Naive thymus-derived CD4-positive, alpha-beta T cell (primary cell): ENCODE measurements at regions not wholly inside any gene's neighbourhood (a gene's known extent, or its start where the extent isn't known, plus 50 kb on each side); places are given as distances from the start of the nearest gene placed in this dataset.
"Not testable (repeated sequence)": the region's sequence is repeated elsewhere in the genome, so short reads cannot be mapped to it uniquely, and the experiment has no call there.

Experiments used
- ATAC-seq: fragments of 150-1000 bp; cut with Tn5 transposase; 2 replicates; pipeline ENCODE4 v1.10.0; 2021; ENCODE audit warnings: mild to moderate bottlenecking, moderate library complexity
- CTCF ChIA-PET: fragments of 350-600 bp; sonication (Branson Sonifier 250); formaldehyde crosslinking; loops from one replicate; lab custom pipeline; 2021; ENCODE audit warnings: antibody characterized with exemption; lab: Charles Lee
- POLR2A ChIA-PET: fragments of 350-600 bp; sonication (Branson Sonifier 250); formaldehyde crosslinking; loops from one replicate; lab custom pipeline; 2021; ENCODE audit warnings: antibody characterized with exemption, inconsistent platforms; lab: Charles Lee
- DNase-seq, 9 donors: peaks; one replicate each; pipeline versions ENCODE4 v3.0.0 to v3.0.0-alpha.2; 2020 to 2022; ENCODE audit warnings: mixed read lengths in 1 of 9
- H3K27ac ChIP-seq: one replicate; pipeline ENCODE4 v1.7.0; 2013; ENCODE audit warnings: mild to moderate bottlenecking, low read depth, low read length, moderate library complexity
- H3K27me3 ChIP-seq, 2 donors: one replicate each; pipeline ENCODE4 v1.7.0; 2013; ENCODE audit warnings: low read length in 2 of 2, mild to moderate bottlenecking in 2 of 2, moderate library complexity in 2 of 2; ENCODE audit not compliant: control insufficient read depth in 2 of 2, insufficient read depth in 2 of 2
- H3K36me3 ChIP-seq, 3 experiments: 1 replicate in 2 of 3; 2 replicates in 1 of 3; pipeline ENCODE4 v1.7.0; 2013; ENCODE audit warnings: low read length in 3 of 3, mild to moderate bottlenecking in 3 of 3, moderate library complexity in 1 of 3; ENCODE audit not compliant: insufficient read depth in 3 of 3, control insufficient read depth in 2 of 3
- H3K4me1 ChIP-seq, 2 donors: one replicate each; pipeline ENCODE4 v1.7.0; 2013; ENCODE audit warnings: low read length in 2 of 2, mild to moderate bottlenecking in 2 of 2, moderate library complexity in 1 of 2; ENCODE audit not compliant: control insufficient read depth in 2 of 2, insufficient read depth in 2 of 2
- H3K4me3 ChIP-seq: 2 replicates; pipeline ENCODE4 v1.7.0; 2013; ENCODE audit warnings: mild to moderate bottlenecking, low read length
- H3K9me3 ChIP-seq, 3 experiments: 1 replicate in 2 of 3; 2 replicates in 1 of 3; pipeline ENCODE4 v1.7.0; 2013; ENCODE audit warnings: low read length in 3 of 3; ENCODE audit not compliant: control insufficient read depth in 2 of 3
- H3K27ac Mint-ChIP-seq, 9 donors: one replicate each; pipeline ENCODE4 v1.8.0; 2020 to 2022; ENCODE audit warnings: mixed read lengths in 9 of 9, mild to moderate bottlenecking in 8 of 9, moderate library complexity in 5 of 9, inconsistent platforms in 2 of 9
- H3K27me3 Mint-ChIP-seq, 5 donors: one replicate each; pipeline ENCODE4 v1.8.0; 2021 to 2022; ENCODE audit warnings: mixed read lengths in 5 of 5, mild to moderate bottlenecking in 1 of 5
- H3K36me3 Mint-ChIP-seq, 5 donors: one replicate each; pipeline ENCODE4 v1.8.0; 2020 to 2022; ENCODE audit warnings: mixed read lengths in 5 of 5, mild to moderate bottlenecking in 3 of 5, inconsistent platforms in 1 of 5
- H3K4me1 Mint-ChIP-seq, 7 donors: one replicate each; pipeline ENCODE4 v1.8.0; 2020 to 2022; ENCODE audit warnings: mixed read lengths in 7 of 7, mild to moderate bottlenecking in 3 of 7, inconsistent platforms in 1 of 7
- H3K4me3 Mint-ChIP-seq, 10 donors: one replicate each; pipeline ENCODE4 v1.8.0; 2020 to 2022; ENCODE audit warnings: mild to moderate bottlenecking in 10 of 10, mixed read lengths in 10 of 10, moderate library complexity in 6 of 10, inconsistent platforms in 2 of 10
- H3K9me3 Mint-ChIP-seq, 11 donors: one replicate each; pipeline ENCODE4 v1.8.0; 2020 to 2022; ENCODE audit warnings: mixed read lengths in 11 of 11, mild to moderate bottlenecking in 4 of 11, inconsistent platforms in 1 of 11, moderate library complexity in 1 of 11
- intact Hi-C, 2 donors: fragments of 100-400 bp; cut with micrococcal nuclease; formaldehyde crosslinking; loops; one replicate each; pipeline ENCODE4 v1.15.1; 2023

- H3K27me3 ChIP-seq = no peaks in the 10 kb centered on the region
- no peaks in the 10 kb centered on the region for H3K4me1 Mint-ChIP-seq
- H3K27ac Mint-ChIP-seq = no peak overlapping the region
- H3K36me3 Mint-ChIP-seq = no peaks in the 10 kb centered on the region
- no peak overlapping the region for H3K4me3 Mint-ChIP-seq
- ChIA-PET POLR2A (no interaction called here), CTCF (no interaction called here)
- no peaks in the 10 kb centered on the region for H3K4me1 ChIP-seq
- no peak for DNase-seq
- no peaks in the 10 kb centered on the region for H3K9me3 ChIP-seq
- ATAC-seq = no peak
- H3K9me3 Mint-ChIP-seq = peaks cover 0 to 5% (median 0%) of the 10 kb centered on the region in 11 donors
- intact Hi-C loops = no loop called here
- no peaks in the 10 kb centered on the region for H3K36me3 ChIP-seq
- H3K4me3 ChIP-seq = no peak overlapping the region
- peaks cover 0 to 6% (median 3%) of the 10 kb centered on the region in 5 donors for H3K27me3 Mint-ChIP-seq
- H3K27ac ChIP-seq = no peak overlapping the region
These were observed 114.9 kb upstream of the ALG10B start for GRCh38 chr12:38201461-38202276.

GRCh38 chr12:38204831-38205230 is 111.7 kb upstream of the ALG10B start:
- no peak overlapping the region for H3K27ac ChIP-seq
- no peaks in the 10 kb centered on the region for H3K4me1 ChIP-seq
- ChIA-PET POLR2A (no interaction called here), CTCF (no interaction called here)
- no peaks in the 10 kb centered on the region for H3K27me3 ChIP-seq
- H3K36me3 ChIP-seq = no peaks in the 10 kb centered on the region
- intact Hi-C loops = no loop called here
- Mint-ChIP-seq H3K9me3 (peaks cover 0 to 8% (median 3%) of the 10 kb centered on the region in 11 donors), H3K4me1 (no peaks in the 10 kb centered on the region), H3K27ac (no peak overlapping the region), H3K27me3 (peaks cover 0 to 6% (median 3%) of the 10 kb centered on the region in 5 donors), H3K36me3 (no peaks in the 10 kb centered on the region), H3K4me3 (no peak overlapping the region)
- no peaks in the 10 kb centered on the region for H3K9me3 ChIP-seq
- ATAC-seq (no peak), DNase-seq (no peak)
- no peak overlapping the region for H3K4me3 ChIP-seq

- peaks cover 0 to 10% (median 3%) of the 10 kb centered on the region in 11 donors for H3K9me3 Mint-ChIP-seq
- H3K4me3 Mint-ChIP-seq = no peak overlapping the region
- Histone ChIP-seq H3K27ac (no peak overlapping the region), H3K27me3 (no peaks in the 10 kb centered on the region), H3K4me1 (no peaks in the 10 kb centered on the region), H3K36me3 (no peaks in the 10 kb centered on the region), H3K9me3 (no peaks in the 10 kb centered on the region), H3K4me3 (no peak overlapping the region)
- intact Hi-C loops = no loop called here
- CTCF ChIA-PET = no interaction called here
- H3K27me3 Mint-ChIP-seq = no peaks in the 10 kb centered on the region
- ATAC-seq = no peak
- H3K36me3 Mint-ChIP-seq = no peaks in the 10 kb centered on the region
- no peak for DNase-seq
- POLR2A ChIA-PET = no interaction called here
- no peaks in the 10 kb centered on the region for H3K4me1 Mint-ChIP-seq
- no peak overlapping the region for H3K27ac Mint-ChIP-seq
These were observed 94.6 kb upstream of the ALG10B start for GRCh38 chr12:38222011-38222410.

GRCh38 chr12:38238328-38238727 is 78.2 kb upstream of the ALG10B start:
- H3K4me3 Mint-ChIP-seq, H3K9me3 ChIP-seq, H3K4me1 ChIP-seq, H3K27ac Mint-ChIP-seq, ATAC-seq, H3K27me3 ChIP-seq, H3K36me3 Mint-ChIP-seq, intact Hi-C loops, H3K27ac ChIP-seq, H3K4me1 Mint-ChIP-seq, CTCF ChIA-PET, H3K4me3 ChIP-seq, DNase-seq, POLR2A ChIA-PET, H3K36me3 ChIP-seq: not testable (repeated sequence)
- H3K27me3 Mint-ChIP-seq = peaks cover 0 to 16% (median 0%) of the 10 kb centered on the region in 5 donors
- H3K9me3 Mint-ChIP-seq = peaks cover 1 to 20% (median 6%) of the 10 kb centered on the region in 11 donors

GRCh38 chr12:38253778-38254177 is 62.8 kb upstream of the ALG10B start:
- peaks cover 0 to 3% (median 0%) of the 10 kb centered on the region in 5 donors for H3K27me3 Mint-ChIP-seq
- intact Hi-C loops = no loop called here

GRCh38 chr12:38258411-38258810 is 58.2 kb upstream of the ALG10B start:
- DNase-seq (no peak), ATAC-seq (no peak)
- ChIA-PET CTCF (no interaction called here), POLR2A (no interaction called here)
- no peak overlapping the region for H3K4me3 Mint-ChIP-seq
- H3K9me3 Mint-ChIP-seq = peaks cover 0 to 23% (median 14%) of the 10 kb centered on the region in 11 donors
- no peaks in the 10 kb centered on the region for H3K36me3 Mint-ChIP-seq
- H3K9me3 ChIP-seq = no peaks in the 10 kb centered on the region
- no peak overlapping the region for H3K27ac Mint-ChIP-seq
- no peak overlapping the region for H3K27ac ChIP-seq
- no peak overlapping the region for H3K4me3 ChIP-seq
- no peaks in the 10 kb centered on the region for H3K27me3 ChIP-seq
- no peaks in the 10 kb centered on the region for H3K36me3 ChIP-seq
- no peaks in the 10 kb centered on the region for H3K4me1 ChIP-seq
- intact Hi-C loops = no loop called here
- H3K4me1 Mint-ChIP-seq = peaks cover 0 to 1% (median 0%) of the 10 kb centered on the region in 7 donors
- H3K27me3 Mint-ChIP-seq = peaks cover 0 to 15% (median 8%) of the 10 kb centered on the region in 5 donors

More at GRCh38 chr12:38253778-38254177, 62.8 kb upstream of the ALG10B start:
- Mint-ChIP-seq H3K4me1 (no peaks in the 10 kb centered on the region), H3K36me3 (no peaks in the 10 kb centered on the region), H3K27ac (no peak overlapping the region), H3K9me3 (peaks cover 0 to 34% (median 4%) of the 10 kb centered on the region in 11 donors), H3K4me3 (no peak overlapping the region)
- Histone ChIP-seq H3K27ac (no peak overlapping the region), H3K9me3 (no peaks in the 10 kb centered on the region), H3K4me1 (no peaks in the 10 kb centered on the region), H3K36me3 (no peaks in the 10 kb centered on the region), H3K27me3 (no peaks in the 10 kb centered on the region), H3K4me3 (no peak overlapping the region)
- DNase-seq = no peak
- ChIA-PET POLR2A (no interaction called here), CTCF (no interaction called here)
- ATAC-seq = no peak
